NB4 (cell line): ENCODE measurements at regions not wholly inside any gene's neighbourhood (a gene's known extent, or its start where the extent isn't known, plus 50 kb on each side); places are given as distances from the start of the nearest gene placed in this dataset.

Experiments
- MAX ChIP-seq: IDR thresholded peaks from 2 replicates; pipeline ENCODE4 v1.6.1; 2011; ENCODE audit warnings: low read depth, low read length
- MYC ChIP-seq: IDR thresholded peaks from 2 replicates; pipeline ENCODE4 v1.6.1; 2011; ENCODE audit warnings: low read depth, low read length
- POLR2A ChIP-seq: IDR thresholded peaks from 2 replicates; pipeline ENCODE4 v1.6.1; 2011; ENCODE audit warnings: mild to moderate bottlenecking; ENCODE audit not compliant: insufficient read length; ENCODE audit errors: extremely low read depth
- TF ChIP-seq, protein P1 (sequence below): IDR thresholded peaks from one replicate; pipeline ENCODE4 v1.5.1; 2012; ENCODE audit warnings: low read depth, low read length

DNA sequence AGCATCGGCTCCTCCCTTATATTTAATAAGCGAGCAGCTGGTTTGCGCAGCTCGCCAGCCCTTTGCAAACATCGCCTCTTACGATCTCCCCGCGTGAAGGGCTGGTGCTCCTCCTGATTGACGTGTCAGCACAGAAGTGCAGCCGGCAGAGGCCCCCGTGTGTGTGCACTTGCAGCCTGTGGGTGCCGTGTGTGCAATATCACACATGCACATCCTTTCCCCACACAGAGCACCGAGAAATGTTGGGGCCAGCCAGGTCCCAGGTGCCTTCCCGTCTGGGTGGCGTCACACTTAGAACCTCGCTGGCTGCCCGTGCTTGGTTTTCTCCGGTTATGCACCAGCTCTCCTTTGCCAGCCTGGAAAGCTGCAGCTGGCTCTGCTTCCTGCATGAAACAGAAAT is 126.6 kb upstream of the AJAP1 start:
- TF ChIP-seq, protein P1, sequence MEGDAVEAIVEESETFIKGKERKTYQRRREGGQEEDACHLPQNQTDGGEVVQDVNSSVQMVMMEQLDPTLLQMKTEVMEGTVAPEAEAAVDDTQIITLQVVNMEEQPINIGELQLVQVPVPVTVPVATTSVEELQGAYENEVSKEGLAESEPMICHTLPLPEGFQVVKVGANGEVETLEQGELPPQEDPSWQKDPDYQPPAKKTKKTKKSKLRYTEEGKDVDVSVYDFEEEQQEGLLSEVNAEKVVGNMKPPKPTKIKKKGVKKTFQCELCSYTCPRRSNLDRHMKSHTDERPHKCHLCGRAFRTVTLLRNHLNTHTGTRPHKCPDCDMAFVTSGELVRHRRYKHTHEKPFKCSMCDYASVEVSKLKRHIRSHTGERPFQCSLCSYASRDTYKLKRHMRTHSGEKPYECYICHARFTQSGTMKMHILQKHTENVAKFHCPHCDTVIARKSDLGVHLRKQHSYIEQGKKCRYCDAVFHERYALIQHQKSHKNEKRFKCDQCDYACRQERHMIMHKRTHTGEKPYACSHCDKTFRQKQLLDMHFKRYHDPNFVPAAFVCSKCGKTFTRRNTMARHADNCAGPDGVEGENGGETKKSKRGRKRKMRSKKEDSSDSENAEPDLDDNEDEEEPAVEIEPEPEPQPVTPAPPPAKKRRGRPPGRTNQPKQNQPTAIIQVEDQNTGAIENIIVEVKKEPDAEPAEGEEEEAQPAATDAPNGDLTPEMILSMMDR = no peak
- TF ChIP-seq POLR2A (no peak), MAX (no peak), MYC (no peak)
